HPDE6-E6E7 (cell line): ENCODE measurements at regions not wholly inside any gene's neighbourhood (a gene's known extent, or its start where the extent isn't known, plus 50 kb on each side); places are given as distances from the start of the nearest gene placed in this dataset.
"Not testable (repeated sequence)": the region's sequence is repeated elsewhere in the genome, so short reads cannot be mapped to it uniquely, and the experiment has no call there.

Experiments used
- DNase-seq: peaks from one replicate; pipeline ENCODE4 v3.0.0; 2011; ENCODE audit warnings: missing footprints; ENCODE audit errors: extremely low spot score

- no peak for DNase-seq
Measured at GRCh38 chr1:217921126-217921904, 290.2 kb downstream of the SPATA17 start.

- DNase-seq: no peak
Measured at GRCh38 chr1:217924924-217925323, 293.8 kb downstream of the SPATA17 start.

GRCh38 chr1:217929213-217929885 is 298.2 kb downstream of the SPATA17 start:
- no peak for DNase-seq

- no peak for DNase-seq
Measured at GRCh38 chr1:217943361-217943760, 312.2 kb downstream of the SPATA17 start.

GRCh38 chr1:217944550-217944949 is 313.4 kb downstream of the SPATA17 start:
- no peak for DNase-seq

GRCh38 chr1:217946511-217946910 is 315.4 kb downstream of the SPATA17 start:
- DNase-seq: no peak

- no peak for DNase-seq
Measured at GRCh38 chr1:217948741-217949140, 317.6 kb downstream of the SPATA17 start.

- no peak for DNase-seq
Measured at GRCh38 chr1:217953330-217953729, 322.2 kb downstream of the SPATA17 start.

- no peak for DNase-seq
Measured at GRCh38 chr1:217953922-217954321, 322.8 kb downstream of the SPATA17 start.

- DNase-seq: no peak
Measured at GRCh38 chr1:217955723-217956122, 324.6 kb downstream of the SPATA17 start.

GRCh38 chr1:217965156-217965786 is 319.8 kb upstream of the RRP15 start:
- DNase-seq: no peak

- DNase-seq: no peak
Measured at GRCh38 chr1:217968085-217968484, 317.0 kb upstream of the RRP15 start.

- DNase-seq: no peak
Measured at GRCh38 chr1:217969428-217969827, 315.7 kb upstream of the RRP15 start.

- no peak for DNase-seq
Measured at GRCh38 chr1:217977943-217978342, 307.1 kb upstream of the RRP15 start.

GRCh38 chr1:217981430-217981829 is 303.7 kb upstream of the RRP15 start:
- DNase-seq: no peak

GRCh38 chr1:217982331-217983050 is 302.6 kb upstream of the RRP15 start:
- no peak for DNase-seq

- DNase-seq: no peak
Measured at GRCh38 chr1:217983051-217983375, 302.1 kb upstream of the RRP15 start.

- DNase-seq: no peak
Measured at GRCh38 chr1:217985641-217986040, 299.5 kb upstream of the RRP15 start.

- DNase-seq: no peak
Measured at GRCh38 chr1:217989510-217989909, 295.6 kb upstream of the RRP15 start.

GRCh38 chr1:217993439-217993838 is 291.7 kb upstream of the RRP15 start:
- DNase-seq: no peak

GRCh38 chr1:218008296-218008695 is 276.8 kb upstream of the RRP15 start:
- DNase-seq: not testable (repeated sequence)

- not testable (repeated sequence) for DNase-seq
Measured at GRCh38 chr1:218015106-218015505, 270.0 kb upstream of the RRP15 start.
